Breast epithelium (tissue), 4 donors: ENCODE measurements at regions not wholly inside any gene's neighbourhood (a gene's known extent, or its start where the extent isn't known, plus 50 kb on each side); places are given as distances from the start of the nearest gene placed in this dataset.

ENCODE experiments used
- DNase-seq, 2 donors: peaks; one replicate each; pipeline ENCODE4 v3.0.0-alpha.2; 2019; ENCODE audit warnings: low spot score in 2 of 2
- H3K27ac ChIP-seq, 2 donors: fragments of 200-600 bp; sonication (generic) in 1 of 2; one replicate each; pipeline ENCODE4 v1.5.1; 2016 to 2019; ENCODE audit warnings: mild to moderate bottlenecking in 1 of 2
- H3K27me3 ChIP-seq, 2 donors: fragments of 200-600 bp; sonication (generic) in 1 of 2; one replicate each; pipeline versions ENCODE4 v1.5.1 to v1.6.0; 2017 to 2019; ENCODE audit warnings: control low read depth in 1 of 2, mild to moderate bottlenecking in 1 of 2
- H3K36me3 ChIP-seq: fragments of 200-600 bp; one replicate; pipeline ENCODE4 v1.5.1; 2019
- H3K4me1 ChIP-seq, 2 donors: fragments of 200-600 bp; sonication (generic); one replicate each; pipeline ENCODE4 v1.5.1; 2016 to 2019; ENCODE audit warnings: control low read depth in 1 of 2
- H3K4me3 ChIP-seq, 3 donors: fragments of 200-600 bp; sonication (generic); 1 replicate in 2 of 3; 2 replicates in 1 of 3; pipeline ENCODE4 v1.5.1; 2016 to 2019; ENCODE audit warnings: mild to moderate bottlenecking in 3 of 3, moderate library complexity in 2 of 3
- H3K9me3 ChIP-seq, 2 donors: fragments of 200-600 bp; sonication (generic) in 1 of 2; one replicate each; pipeline ENCODE4 v1.5.1; 2016 to 2019; ENCODE audit warnings: control low read depth in 1 of 2
- POLR2A ChIP-seq: fragments of 450-650 bp; IDR thresholded peaks from one replicate; pipeline ENCODE4 v1.6.1; 2016; ENCODE audit warnings: antibody characterized with exemption, mild to moderate bottlenecking, moderate library complexity
- POLR2AphosphoS5 ChIP-seq, 3 donors: sonication (generic); formaldehyde crosslinking; IDR thresholded peaks; one replicate each; pipeline ENCODE4 v1.6.1; 2017; ENCODE audit warnings: antibody characterized with exemption in 3 of 3
- intact Hi-C: fragments of 100-400 bp; cut with DNase I; formaldehyde crosslinking; loops from one replicate; pipeline ENCODE4 v1.15.1; 2023; ENCODE audit warnings: low total_unique reads
- TF ChIP-seq, protein P1 (sequence below), 3 donors: fragments of 450-650 bp; IDR thresholded peaks; one replicate each; pipeline ENCODE4 v1.5.1; 2016 to 2017; ENCODE audit warnings: antibody characterized with exemption in 3 of 3, mild to moderate bottlenecking in 3 of 3, moderate library complexity in 3 of 3

DNA sequence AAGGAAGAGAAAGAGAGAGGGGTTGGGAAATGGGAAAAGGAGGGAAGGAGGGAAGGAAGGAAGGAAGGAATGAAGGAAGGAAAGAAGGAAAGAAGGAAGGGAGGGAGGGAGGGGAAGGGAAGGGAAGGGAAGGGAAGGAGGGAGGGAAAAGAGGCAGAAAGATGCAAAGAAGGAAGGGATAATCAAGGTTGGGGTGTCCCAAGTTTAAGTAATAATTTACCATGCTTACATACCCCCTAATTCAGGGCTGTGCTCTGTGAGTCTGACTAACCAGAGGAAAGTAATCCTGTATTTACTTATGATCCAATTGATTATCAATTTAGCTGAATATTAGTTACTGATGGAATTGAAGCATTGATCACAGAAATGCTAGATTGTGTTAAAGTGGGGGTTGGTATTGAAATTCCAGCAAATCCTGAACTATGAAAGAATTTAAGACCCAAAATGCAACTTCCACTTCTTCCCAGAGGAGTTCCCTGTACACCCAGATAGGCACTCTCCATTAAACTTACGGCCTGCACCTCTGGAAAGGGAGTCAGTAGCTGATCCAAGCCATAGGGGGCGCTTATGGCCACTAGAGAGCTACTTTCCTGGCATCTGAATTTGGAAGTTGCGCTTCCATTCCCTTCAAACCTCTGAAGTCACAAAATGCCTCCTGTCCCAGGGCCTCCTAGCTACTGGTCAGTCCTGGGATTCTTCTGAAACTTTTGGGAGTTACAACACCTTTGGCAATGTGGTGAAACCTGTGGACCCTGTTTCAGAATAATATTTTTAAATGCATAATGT is 162.7 kb upstream of the PWP1 start:
- DNase-seq: no peak
- TF ChIP-seq, protein P1, sequence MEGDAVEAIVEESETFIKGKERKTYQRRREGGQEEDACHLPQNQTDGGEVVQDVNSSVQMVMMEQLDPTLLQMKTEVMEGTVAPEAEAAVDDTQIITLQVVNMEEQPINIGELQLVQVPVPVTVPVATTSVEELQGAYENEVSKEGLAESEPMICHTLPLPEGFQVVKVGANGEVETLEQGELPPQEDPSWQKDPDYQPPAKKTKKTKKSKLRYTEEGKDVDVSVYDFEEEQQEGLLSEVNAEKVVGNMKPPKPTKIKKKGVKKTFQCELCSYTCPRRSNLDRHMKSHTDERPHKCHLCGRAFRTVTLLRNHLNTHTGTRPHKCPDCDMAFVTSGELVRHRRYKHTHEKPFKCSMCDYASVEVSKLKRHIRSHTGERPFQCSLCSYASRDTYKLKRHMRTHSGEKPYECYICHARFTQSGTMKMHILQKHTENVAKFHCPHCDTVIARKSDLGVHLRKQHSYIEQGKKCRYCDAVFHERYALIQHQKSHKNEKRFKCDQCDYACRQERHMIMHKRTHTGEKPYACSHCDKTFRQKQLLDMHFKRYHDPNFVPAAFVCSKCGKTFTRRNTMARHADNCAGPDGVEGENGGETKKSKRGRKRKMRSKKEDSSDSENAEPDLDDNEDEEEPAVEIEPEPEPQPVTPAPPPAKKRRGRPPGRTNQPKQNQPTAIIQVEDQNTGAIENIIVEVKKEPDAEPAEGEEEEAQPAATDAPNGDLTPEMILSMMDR (IDR thresholded peaks at IDR 0.05): no peak
- no peaks in the 10 kb centered on the region for H3K27me3 ChIP-seq

DNA sequence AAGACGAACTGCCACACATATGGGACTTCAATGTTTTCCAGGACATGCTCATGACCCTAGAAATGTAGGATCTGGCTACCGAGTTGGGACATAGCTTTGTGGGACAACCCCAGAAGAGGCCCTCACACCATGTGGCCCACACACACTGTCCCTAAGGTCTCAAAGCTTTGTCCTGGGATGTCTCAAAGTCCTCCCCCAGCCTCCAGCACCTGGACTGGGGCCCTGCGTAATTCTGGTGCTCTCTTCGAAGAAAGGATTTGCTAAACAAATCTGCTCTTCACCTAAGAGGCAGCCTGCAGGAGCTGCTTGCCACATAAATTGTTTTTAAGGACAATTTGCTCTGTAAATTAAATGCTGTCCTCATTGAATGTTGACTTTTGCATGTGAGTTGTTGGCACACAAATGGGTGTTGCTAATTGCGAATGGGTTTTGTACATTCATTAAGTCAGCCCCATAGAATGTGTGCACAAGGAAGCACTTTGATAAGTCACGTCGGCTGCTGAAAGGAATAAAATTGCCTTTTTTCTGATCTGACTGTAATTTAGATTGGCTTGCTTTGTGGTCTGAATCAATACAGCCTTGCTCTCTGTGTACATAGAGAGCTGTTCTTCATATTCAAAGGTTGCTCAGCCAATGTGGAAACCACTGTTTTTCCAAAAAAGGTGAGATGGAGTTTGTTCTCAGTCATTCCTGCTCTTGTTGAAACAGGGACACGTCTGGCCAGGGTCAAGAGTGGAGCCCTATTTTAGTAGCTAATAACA is 161.6 kb upstream of the PWP1 start:
- intact Hi-C loops: no loop called here
- DNase-seq: no peak

More for the DNA sequence above, 162.7 kb upstream of the PWP1 start:
- Histone ChIP-seq H3K36me3 (no peaks in the 10 kb centered on the region), H3K4me3 (no peak overlapping the region), H3K9me3 (no peaks in the 10 kb centered on the region), H3K27ac (no peak overlapping the region), H3K4me1 (no peaks in the 10 kb centered on the region)
- intact Hi-C loops: no loop called here

DNA sequence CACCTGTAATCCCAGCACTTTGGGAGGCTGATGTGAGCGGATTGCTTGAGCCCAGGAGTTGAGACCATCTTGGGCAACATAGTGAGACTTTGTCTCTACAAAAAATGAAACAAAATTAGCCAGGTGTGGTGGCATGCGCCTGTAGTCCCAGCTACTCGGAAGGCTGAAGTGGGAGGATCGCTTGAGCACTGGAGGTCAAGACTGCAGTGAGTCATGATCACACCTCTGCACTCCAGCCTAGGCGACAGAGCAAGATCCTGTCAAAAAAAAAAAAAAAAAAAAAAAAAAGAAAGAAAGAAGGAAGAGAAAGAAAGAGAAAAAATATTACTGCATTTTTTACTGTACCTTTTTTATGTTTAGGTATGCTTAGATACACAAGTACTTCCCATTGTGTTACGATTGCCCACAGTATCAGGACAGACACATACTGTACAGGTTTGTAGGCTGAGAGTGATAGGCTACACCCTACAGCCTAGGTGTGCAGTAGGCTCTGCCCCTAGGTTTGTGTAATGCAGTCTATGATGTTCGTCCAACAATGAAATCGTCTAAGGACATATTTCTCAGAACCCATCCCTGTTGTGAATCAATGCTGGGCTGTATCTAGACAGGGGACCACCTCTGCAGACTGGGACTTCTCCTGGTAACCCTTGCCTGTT is 160.4 kb upstream of the PWP1 start:
- Histone ChIP-seq H3K4me3 (no peak overlapping the region), H3K36me3 (no peaks in the 10 kb centered on the region), H3K27ac (no peak overlapping the region), H3K27me3 (no peaks in the 10 kb centered on the region), H3K9me3 (no peaks in the 10 kb centered on the region), H3K4me1 (no peaks in the 10 kb centered on the region)
- TF ChIP-seq POLR2AphosphoS5 (IDR thresholded peaks at IDR 0.05) (no peak), POLR2A (no peak)
- TF ChIP-seq, protein P1 (IDR thresholded peaks at IDR 0.05): no peak
- DNase-seq: no peak
- intact Hi-C loops: no loop called here

More for the DNA sequence above, 161.6 kb upstream of the PWP1 start:
- no peaks in the 10 kb centered on the region for H3K4me1 ChIP-seq
- TF ChIP-seq, protein P1 (IDR thresholded peaks at IDR 0.05): no peak
- TF ChIP-seq POLR2A (no peak), POLR2AphosphoS5 (IDR thresholded peaks at IDR 0.05) (no peak)
- H3K36me3 ChIP-seq: no peaks in the 10 kb centered on the region
- no peak overlapping the region for H3K4me3 ChIP-seq
- no peaks in the 10 kb centered on the region for H3K27me3 ChIP-seq
- no peaks in the 10 kb centered on the region for H3K9me3 ChIP-seq
- no peak overlapping the region for H3K27ac ChIP-seq

DNA sequence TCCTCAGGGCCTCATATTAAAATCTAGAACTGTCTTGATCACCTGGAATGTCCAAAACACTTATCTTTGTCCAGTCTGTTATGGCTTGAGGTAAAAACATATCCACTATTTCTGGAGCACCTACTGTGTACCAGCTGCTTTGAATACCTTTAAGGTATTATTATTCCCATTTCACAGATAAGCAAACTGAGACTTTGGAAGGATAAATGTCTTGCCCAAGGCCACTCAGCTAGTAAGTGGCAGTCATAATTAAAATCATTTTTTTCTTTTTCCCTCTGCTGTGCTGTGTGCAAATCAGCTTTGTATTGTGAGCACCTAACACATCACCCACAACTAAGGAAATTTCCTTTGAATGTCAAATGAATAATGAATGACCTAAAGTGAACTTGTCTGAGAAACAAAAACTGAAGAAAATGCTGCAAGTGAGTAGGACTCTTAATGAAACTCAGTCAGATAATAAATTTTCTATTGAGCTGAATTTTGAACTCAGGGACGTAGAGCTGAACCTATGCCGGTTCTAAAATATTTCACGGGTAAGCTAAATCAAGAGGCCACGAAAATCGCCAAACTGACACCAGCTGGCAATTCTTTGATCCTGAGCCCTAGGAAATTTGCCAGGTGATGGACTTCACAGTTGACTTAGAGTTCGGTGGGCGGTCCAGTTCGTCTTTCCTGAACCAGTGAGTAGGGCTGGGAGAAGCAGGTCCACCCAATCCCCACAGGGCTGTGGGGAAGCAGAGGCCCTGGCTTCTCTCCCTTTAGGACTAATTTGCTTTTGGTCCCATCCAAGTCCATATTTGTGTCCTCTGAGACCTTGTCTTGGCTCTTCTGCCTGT is 159.7 kb upstream of the PWP1 start:
- DNase-seq: no peak
- Histone ChIP-seq H3K9me3 (no peaks in the 10 kb centered on the region), H3K36me3 (no peaks in the 10 kb centered on the region), H3K27me3 (no peaks in the 10 kb centered on the region), H3K27ac (peak overlapping the region in 1 of 2 donors; percentile 67), H3K4me1 (no peaks in the 10 kb centered on the region), H3K4me3 (no peak overlapping the region)
- TF ChIP-seq, protein P1 (IDR thresholded peaks at IDR 0.05): no peak
- no peak for TF ChIP-seq POLR2AphosphoS5 (IDR thresholded peaks at IDR 0.05)
- TF ChIP-seq POLR2A: no peak
- intact Hi-C loops: no loop called here
